ENCODE measurements at regions not wholly inside any gene's neighbourhood (a gene's known extent, or its start where the extent isn't known, plus 50 kb on each side); places are given as distances from the start of the nearest gene placed in this dataset.
"Not testable (repeated sequence)": the region's sequence is repeated elsewhere in the genome, so short reads cannot be mapped to it uniquely, and the experiment has no call there.

- H3K9ac ChIP-seq (ENCODE audit: low read depth in 1 of 2, low read length in 2 of 2) = no peak overlapping the region
- H3K4me1 ChIP-seq (ENCODE audit: control insufficient read depth in 1 of 2, insufficient read depth in 2 of 2, low read length in 2 of 2) = no peaks in the 10 kb centered on the region
- H3K27me3 ChIP-seq (ENCODE audit: control insufficient read depth in 1 of 2, insufficient read depth in 2 of 2, low read length in 2 of 2) = peaks cover 0 to 5% of the 10 kb centered on the region in 2 donors
- H3K36me3 ChIP-seq (ENCODE audit: control insufficient read depth in 1 of 2, insufficient read depth in 2 of 2, low read length in 2 of 2) = no peaks in the 10 kb centered on the region
- no peak overlapping the region for H3K27ac ChIP-seq (ENCODE audit: low read depth, low read length)
- H3K4me3 ChIP-seq (ENCODE audit: low read depth in 1 of 2, low read length in 2 of 2) = no peak overlapping the region
- no peaks in the 10 kb centered on the region for H3K9me3 ChIP-seq (ENCODE audit: control insufficient read depth in 1 of 2, low read length in 2 of 2)
Observed at GRCh38 chr2:118374974-118375755, 286.9 kb downstream of the INSIG2 start.

- H3K36me3 ChIP-seq (ENCODE audit: control insufficient read depth in 1 of 2, insufficient read depth in 2 of 2, low read length in 2 of 2) = no peaks in the 10 kb centered on the region
- H3K4me1 ChIP-seq (ENCODE audit: control insufficient read depth in 1 of 2, insufficient read depth in 2 of 2, low read length in 2 of 2) = no peaks in the 10 kb centered on the region
- H3K9ac ChIP-seq (ENCODE audit: low read depth in 1 of 2, low read length in 2 of 2) = no peak overlapping the region
- H3K27ac ChIP-seq (ENCODE audit: low read depth, low read length) = no peak overlapping the region
- H3K9me3 ChIP-seq (ENCODE audit: control insufficient read depth in 1 of 2, low read length in 2 of 2) = no peaks in the 10 kb centered on the region
- H3K27me3 ChIP-seq (ENCODE audit: control insufficient read depth in 1 of 2, insufficient read depth in 2 of 2, low read length in 2 of 2) = peaks cover 0 to 5% of the 10 kb centered on the region in 2 donors
- H3K4me3 ChIP-seq (ENCODE audit: low read depth in 1 of 2, low read length in 2 of 2) = no peak overlapping the region
Observed at GRCh38 chr2:118372886-118373830, 284.9 kb downstream of the INSIG2 start.

GRCh38 chr2:118371515-118371914 lies 283.2 kb downstream of the INSIG2 start:
- H3K9ac ChIP-seq (ENCODE audit: low read depth in 1 of 2, low read length in 2 of 2) = no peak overlapping the region
- no peaks in the 10 kb centered on the region for H3K9me3 ChIP-seq (ENCODE audit: control insufficient read depth in 1 of 2, low read length in 2 of 2)
- H3K4me1 ChIP-seq (ENCODE audit: control insufficient read depth in 1 of 2, insufficient read depth in 2 of 2, low read length in 2 of 2) = no peaks in the 10 kb centered on the region
- H3K27me3 ChIP-seq (ENCODE audit: control insufficient read depth in 1 of 2, insufficient read depth in 2 of 2, low read length in 2 of 2) = peaks cover 0 to 5% of the 10 kb centered on the region in 2 donors
- no peak overlapping the region for H3K27ac ChIP-seq (ENCODE audit: low read depth, low read length)
- no peaks in the 10 kb centered on the region for H3K36me3 ChIP-seq (ENCODE audit: control insufficient read depth in 1 of 2, insufficient read depth in 2 of 2, low read length in 2 of 2)
- no peak overlapping the region for H3K4me3 ChIP-seq (ENCODE audit: low read depth in 1 of 2, low read length in 2 of 2)

GRCh38 chr2:118369521-118369920 lies 281.2 kb downstream of the INSIG2 start:
- not testable (repeated sequence) for H3K36me3 ChIP-seq (ENCODE audit: control insufficient read depth in 1 of 2, insufficient read depth in 2 of 2, low read length in 2 of 2)

GRCh38 chr2:118363604-118364003 lies 275.3 kb downstream of the INSIG2 start:
- Histone ChIP-seq H3K9me3 (ENCODE audit: control insufficient read depth in 1 of 2, low read length in 2 of 2) (no peaks in the 10 kb centered on the region), H3K4me3 (ENCODE audit: low read depth in 1 of 2, low read length in 2 of 2) (no peak overlapping the region), H3K27me3 (ENCODE audit: control insufficient read depth in 1 of 2, insufficient read depth in 2 of 2, low read length in 2 of 2) (no peaks in the 10 kb centered on the region), H3K4me1 (ENCODE audit: control insufficient read depth in 1 of 2, insufficient read depth in 2 of 2, low read length in 2 of 2) (no peaks in the 10 kb centered on the region), H3K36me3 (ENCODE audit: control insufficient read depth in 1 of 2, insufficient read depth in 2 of 2, low read length in 2 of 2) (no peaks in the 10 kb centered on the region), H3K27ac (ENCODE audit: low read depth, low read length) (no peak overlapping the region), H3K9ac (ENCODE audit: low read depth in 1 of 2, low read length in 2 of 2) (no peak overlapping the region)

More at GRCh38 chr2:118369521-118369920, 281.2 kb downstream of the INSIG2 start:
- not testable (repeated sequence) for H3K4me3 ChIP-seq (ENCODE audit: low read depth in 1 of 2, low read length in 2 of 2); H3K27me3 ChIP-seq (ENCODE audit: control insufficient read depth in 1 of 2, insufficient read depth in 2 of 2, low read length in 2 of 2); H3K9me3 ChIP-seq (ENCODE audit: control insufficient read depth in 1 of 2, low read length in 2 of 2); H3K4me1 ChIP-seq (ENCODE audit: control insufficient read depth in 1 of 2, insufficient read depth in 2 of 2, low read length in 2 of 2); H3K9ac ChIP-seq (ENCODE audit: low read depth in 1 of 2, low read length in 2 of 2); H3K27ac ChIP-seq (ENCODE audit: low read depth, low read length)

GRCh38 chr2:118356051-118356450 lies 267.8 kb downstream of the INSIG2 start:
- no peaks in the 10 kb centered on the region for H3K36me3 ChIP-seq (ENCODE audit: control insufficient read depth in 1 of 2, insufficient read depth in 2 of 2, low read length in 2 of 2)
- no peaks in the 10 kb centered on the region for H3K9me3 ChIP-seq (ENCODE audit: control insufficient read depth in 1 of 2, low read length in 2 of 2)
- no peak overlapping the region for H3K4me3 ChIP-seq (ENCODE audit: low read depth in 1 of 2, low read length in 2 of 2)
- H3K27ac ChIP-seq (ENCODE audit: low read depth, low read length) = no peak overlapping the region
- H3K4me1 ChIP-seq (ENCODE audit: control insufficient read depth in 1 of 2, insufficient read depth in 2 of 2, low read length in 2 of 2) = no peaks in the 10 kb centered on the region
- no peak overlapping the region for H3K9ac ChIP-seq (ENCODE audit: low read depth in 1 of 2, low read length in 2 of 2)
- H3K27me3 ChIP-seq (ENCODE audit: control insufficient read depth in 1 of 2, insufficient read depth in 2 of 2, low read length in 2 of 2) = no peaks in the 10 kb centered on the region

GRCh38 chr2:118351796-118352195 lies 263.5 kb downstream of the INSIG2 start:
- Histone ChIP-seq H3K9ac (ENCODE audit: low read depth in 1 of 2, low read length in 2 of 2) (no peak overlapping the region), H3K4me3 (ENCODE audit: low read depth in 1 of 2, low read length in 2 of 2) (no peak overlapping the region), H3K36me3 (ENCODE audit: control insufficient read depth in 1 of 2, insufficient read depth in 2 of 2, low read length in 2 of 2) (no peaks in the 10 kb centered on the region), H3K27ac (ENCODE audit: low read depth, low read length) (no peak overlapping the region), H3K27me3 (ENCODE audit: control insufficient read depth in 1 of 2, insufficient read depth in 2 of 2, low read length in 2 of 2) (no peaks in the 10 kb centered on the region), H3K9me3 (ENCODE audit: control insufficient read depth in 1 of 2, low read length in 2 of 2) (no peaks in the 10 kb centered on the region), H3K4me1 (ENCODE audit: control insufficient read depth in 1 of 2, insufficient read depth in 2 of 2, low read length in 2 of 2) (no peaks in the 10 kb centered on the region)

- Histone ChIP-seq H3K27ac (ENCODE audit: low read depth, low read length) (no peak overlapping the region), H3K9ac (ENCODE audit: low read depth in 1 of 2, low read length in 2 of 2) (no peak overlapping the region)
Observed at GRCh38 chr2:118350621-118351020, 262.4 kb downstream of the INSIG2 start.

GRCh38 chr2:118349365-118349764 lies 261.1 kb downstream of the INSIG2 start:
- no peak overlapping the region for H3K9ac ChIP-seq (ENCODE audit: low read depth in 1 of 2, low read length in 2 of 2)
- H3K4me3 ChIP-seq (ENCODE audit: low read depth in 1 of 2, low read length in 2 of 2) = no peak overlapping the region
- H3K4me1 ChIP-seq (ENCODE audit: control insufficient read depth in 1 of 2, insufficient read depth in 2 of 2, low read length in 2 of 2) = no peaks in the 10 kb centered on the region
- no peak overlapping the region for H3K27ac ChIP-seq (ENCODE audit: low read depth, low read length)
- no peaks in the 10 kb centered on the region for H3K9me3 ChIP-seq (ENCODE audit: control insufficient read depth in 1 of 2, low read length in 2 of 2)
- no peaks in the 10 kb centered on the region for H3K27me3 ChIP-seq (ENCODE audit: control insufficient read depth in 1 of 2, insufficient read depth in 2 of 2, low read length in 2 of 2)
- H3K36me3 ChIP-seq (ENCODE audit: control insufficient read depth in 1 of 2, insufficient read depth in 2 of 2, low read length in 2 of 2) = no peaks in the 10 kb centered on the region

More at GRCh38 chr2:118350621-118351020, 262.4 kb downstream of the INSIG2 start:
- no peaks in the 10 kb centered on the region for H3K27me3 ChIP-seq (ENCODE audit: control insufficient read depth in 1 of 2, insufficient read depth in 2 of 2, low read length in 2 of 2)
- no peak overlapping the region for H3K4me3 ChIP-seq (ENCODE audit: low read depth in 1 of 2, low read length in 2 of 2)
- no peaks in the 10 kb centered on the region for H3K9me3 ChIP-seq (ENCODE audit: control insufficient read depth in 1 of 2, low read length in 2 of 2)
- no peaks in the 10 kb centered on the region for H3K36me3 ChIP-seq (ENCODE audit: control insufficient read depth in 1 of 2, insufficient read depth in 2 of 2, low read length in 2 of 2)
- no peaks in the 10 kb centered on the region for H3K4me1 ChIP-seq (ENCODE audit: control insufficient read depth in 1 of 2, insufficient read depth in 2 of 2, low read length in 2 of 2)

GRCh38 chr2:118348380-118349034 lies 260.2 kb downstream of the INSIG2 start:
- Histone ChIP-seq H3K9ac (ENCODE audit: low read depth in 1 of 2, low read length in 2 of 2) (no peak overlapping the region), H3K36me3 (ENCODE audit: control insufficient read depth in 1 of 2, insufficient read depth in 2 of 2, low read length in 2 of 2) (no peaks in the 10 kb centered on the region), H3K4me1 (ENCODE audit: control insufficient read depth in 1 of 2, insufficient read depth in 2 of 2, low read length in 2 of 2) (no peaks in the 10 kb centered on the region)

More at GRCh38 chr2:118348380-118349034, 260.2 kb downstream of the INSIG2 start:
- no peak overlapping the region for H3K27ac ChIP-seq (ENCODE audit: low read depth, low read length)
- no peak overlapping the region for H3K4me3 ChIP-seq (ENCODE audit: low read depth in 1 of 2, low read length in 2 of 2)
- no peaks in the 10 kb centered on the region for H3K9me3 ChIP-seq (ENCODE audit: control insufficient read depth in 1 of 2, low read length in 2 of 2)
- H3K27me3 ChIP-seq (ENCODE audit: control insufficient read depth in 1 of 2, insufficient read depth in 2 of 2, low read length in 2 of 2) = no peaks in the 10 kb centered on the region
